GM23338 (cell line): ENCODE measurements at regions not wholly inside any gene's neighbourhood (a gene's known extent, or its start where the extent isn't known, plus 50 kb on each side); places are given as distances from the start of the nearest gene placed in this dataset.

Source experiments
- ATAC-seq: fragments of 200-7000 bp; cut with Tn5 transposase; 3 replicates; pipeline ENCODE4 v1.9.1; 2020
- DNase-seq: peaks from one replicate; pipeline ENCODE4 v3.0.0-alpha.2; 2015; ENCODE audit warnings: low spot score
- H2AFZ ChIP-seq: fragments of 200-600 bp; sonication (generic); 2 replicates; pipeline ENCODE4 v1.8.0; 2016; ENCODE audit warnings: antibody characterized with exemption, mild to moderate bottlenecking, moderate library complexity
- H3F3A ChIP-seq: fragments of 200-600 bp; sonication (generic); replicated peaks from 2 replicates; pipeline ENCODE4 v1.8.0; 2017; ENCODE audit warnings: antibody characterized with exemption, mixed run types, low read depth
- H3K27ac ChIP-seq: fragments of 200-600 bp; sonication (generic); 2 replicates; pipeline ENCODE4 v1.6.1; 2016; ENCODE audit warnings: low read depth
- H3K27me3 ChIP-seq: fragments of 200-600 bp; sonication (generic); 2 replicates; pipeline ENCODE4 v1.8.0; 2016; ENCODE audit warnings: mild to moderate bottlenecking, mixed run types, moderate library complexity; ENCODE audit not compliant: insufficient read depth
- H3K36me3 ChIP-seq: fragments of 200-600 bp; sonication (generic); 2 replicates; pipeline ENCODE4 v1.8.0; 2016; ENCODE audit warnings: mild to moderate bottlenecking; ENCODE audit not compliant: insufficient read depth
- H3K4me1 ChIP-seq: fragments of 200-600 bp; sonication (generic); 2 replicates; pipeline ENCODE4 v1.8.0; 2016; ENCODE audit warnings: mild to moderate bottlenecking, moderate library complexity; ENCODE audit not compliant: insufficient read depth
- H3K4me2 ChIP-seq: fragments of 200-600 bp; sonication (generic); 2 replicates; pipeline ENCODE4 v1.7.1; 2017; ENCODE audit warnings: mixed run types
- H3K4me3 ChIP-seq: fragments of 200-600 bp; sonication (generic); 2 replicates; pipeline ENCODE4 v1.6.1; 2016; ENCODE audit warnings: mixed run types
- H3K79me2 ChIP-seq: fragments of 200-600 bp; sonication (generic); replicated peaks from 2 replicates; pipeline ENCODE4 v1.8.0; 2017; ENCODE audit warnings: mild to moderate bottlenecking; ENCODE audit not compliant: insufficient read depth
- H3K9me2 ChIP-seq: fragments of 200-600 bp; sonication (generic); 2 replicates; pipeline ENCODE4 v1.8.0; 2017; ENCODE audit not compliant: insufficient read depth
- H4K20me1 ChIP-seq: fragments of 200-600 bp; sonication (generic); replicated peaks from 2 replicates; pipeline ENCODE4 v1.8.0; 2017; ENCODE audit warnings: mild to moderate bottlenecking; ENCODE audit not compliant: insufficient read depth
- H3K27ac Mint-ChIP-seq: 2 replicates; pipeline ENCODE4 v1.8.0; 2020; ENCODE audit warnings: inconsistent platforms, mild to moderate bottlenecking, moderate library complexity, mixed read lengths
- H3K27me3 Mint-ChIP-seq: 3 replicates; pipeline ENCODE4 v1.8.0; 2022; ENCODE audit warnings: low read depth, mild to moderate bottlenecking, moderate library complexity, mixed read lengths, inconsistent platforms; ENCODE audit not compliant: insufficient read depth, poor library complexity
- H3K36me3 Mint-ChIP-seq: 3 replicates; pipeline ENCODE4 v1.8.0; 2021; ENCODE audit warnings: low read depth, mild to moderate bottlenecking, inconsistent platforms, moderate library complexity, mixed read lengths
- H3K4me1 Mint-ChIP-seq: 3 replicates; pipeline ENCODE4 v1.8.0; 2020; ENCODE audit warnings: mild to moderate bottlenecking, inconsistent platforms, mixed read lengths
- H3K4me3 Mint-ChIP-seq: 3 replicates; pipeline ENCODE4 v1.8.0; 2021; ENCODE audit warnings: moderate library complexity, mild to moderate bottlenecking, inconsistent platforms, mixed read lengths
- H3K9me3 Mint-ChIP-seq: 3 replicates; pipeline ENCODE4 v1.8.0; 2020; ENCODE audit warnings: moderate library complexity, mild to moderate bottlenecking, inconsistent platforms, mixed read lengths
- CREB1 ChIP-seq: fragments of 250-450 bp; sonication (Bioruptor Pico); IDR thresholded peaks from 2 replicates; pipeline ENCODE4 v1.5.0; 2020; ENCODE audit warnings: low read depth, mild to moderate bottlenecking, moderate library complexity
- CTCF ChIP-seq, 2 experiments: fragments of 200-600 bp in 1 of 2; sonication (generic) in 1 of 2; conservative IDR thresholded peaks; 2 replicates each; pipeline versions ENCODE4 v1.5.1 to v1.6.1; 2016 to 2017; ENCODE audit warnings: antibody characterized with exemption in 2 of 2, low read depth in 2 of 2, mild to moderate bottlenecking in 2 of 2, moderate library complexity in 1 of 2
- EZH2 ChIP-seq: fragments of 200-600 bp; sonication (generic); IDR thresholded peaks from one replicate; pipeline ENCODE4 v1.8.0; 2017; ENCODE audit warnings: antibody characterized with exemption, mild to moderate bottlenecking, low read depth; ENCODE audit not compliant: unreplicated experiment
- EZH2phosphoT487 ChIP-seq: fragments of 200-600 bp; sonication (generic); IDR thresholded peaks from one replicate; pipeline ENCODE4 v1.8.1; 2018; ENCODE audit warnings: antibody characterized with exemption; ENCODE audit not compliant: unreplicated experiment
- NANOG ChIP-seq: IDR thresholded peaks from 2 replicates; pipeline ENCODE4 v1.6.1; 2016; ENCODE audit warnings: antibody characterized with exemption, borderline replicate concordance
- POLR2AphosphoS5 ChIP-seq: IDR thresholded peaks from 2 replicates; pipeline ENCODE4 v1.6.1; 2016; ENCODE audit warnings: antibody characterized with exemption, low read depth
- STAT1 ChIP-seq: IDR thresholded peaks from one replicate; pipeline ENCODE4 v1.6.1; 2016; ENCODE audit warnings: antibody characterized with exemption; ENCODE audit not compliant: unreplicated experiment
- ZNF114 ChIP-seq: fragments of 250-450 bp; sonication (Bioruptor Pico); IDR thresholded peaks from 2 replicates; pipeline ENCODE4 v1.5.0; 2020; ENCODE audit warnings: mild to moderate bottlenecking, moderate library complexity
- ZNF331 ChIP-seq: fragments of 250-450 bp; sonication (Bioruptor Pico); IDR thresholded peaks from 2 replicates; pipeline ENCODE4 v1.5.0; 2020; ENCODE audit warnings: low read depth, mild to moderate bottlenecking, moderate library complexity
- ZNF462 ChIP-seq: fragments of 250-450 bp; sonication (Bioruptor Pico); IDR thresholded peaks from 2 replicates; pipeline ENCODE4 v1.5.0; 2020; ENCODE audit warnings: mild to moderate bottlenecking, moderate library complexity
- TF ChIP-seq, protein P1 (sequence below): IDR thresholded peaks from one replicate; pipeline ENCODE4 v1.6.1; 2018; ENCODE audit warnings: antibody characterized with exemption; ENCODE audit not compliant: unreplicated experiment

GRCh38 chr12:15049461-15050153, 76.8 kb downstream of the PDE6H start (continued):
- TF ChIP-seq POLR2AphosphoS5: no peak
- TF ChIP-seq CTCF (conservative IDR thresholded peaks at IDR 0.05; ENCODE audit: low read depth in 2 of 2): no peak
- TF ChIP-seq ZNF331 (CRISPR knock-in tag): no peak
- no peak for TF ChIP-seq CREB1 (CRISPR knock-in tag)

DNA sequence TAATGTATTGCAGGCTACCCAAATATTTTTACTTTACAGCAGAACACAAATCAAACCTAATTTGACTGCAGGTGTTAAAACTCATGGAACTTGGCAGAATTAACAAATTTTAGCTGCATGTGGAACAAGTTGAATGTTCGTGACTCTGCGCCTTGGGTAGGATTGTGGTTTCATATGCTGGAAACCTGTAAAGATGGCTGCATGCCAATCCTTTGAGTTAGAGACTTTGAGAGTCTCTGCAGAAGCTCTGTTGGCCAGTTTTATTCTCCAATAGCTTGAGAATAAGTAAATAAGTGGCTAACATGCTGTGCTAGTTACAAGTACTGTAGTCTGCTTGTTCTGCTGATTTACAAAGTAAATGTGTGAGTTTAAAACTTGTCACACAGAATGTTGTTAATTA, 77.8 kb downstream of the PDE6H start:
- no peaks in the 10 kb centered on the region for H3K36me3 ChIP-seq
- no peaks in the 10 kb centered on the region for H3K4me1 ChIP-seq
- Mint-ChIP-seq H3K27ac (no peak overlapping the region), H3K36me3 (no peaks in the 10 kb centered on the region), H3K9me3 (no peaks in the 10 kb centered on the region), H3K4me1 (0 out of 3 replicates have a peak, but pooled peaks cover 4% of the 10 kb centered on the region), H3K27me3 (no peaks in the 10 kb centered on the region), H3K4me3 (no peak overlapping the region)
- H3F3A ChIP-seq: no peaks in the 10 kb centered on the region
- H3K27me3 ChIP-seq: no peaks in the 10 kb centered on the region
- DNase-seq (no peak), ATAC-seq (no peak)
- no peak overlapping the region for H3K27ac ChIP-seq
- no peaks in the 10 kb centered on the region for H3K9me2 ChIP-seq
- no peak overlapping the region for H3K4me3 ChIP-seq
- no peak overlapping the region for H2AFZ ChIP-seq
- no peak overlapping the region for H3K4me2 ChIP-seq
- H4K20me1 ChIP-seq: no peaks in the 10 kb centered on the region
- H3K79me2 ChIP-seq: no peaks in the 10 kb centered on the region
- TF ChIP-seq CTCF (conservative IDR thresholded peaks at IDR 0.05; ENCODE audit: low read depth in 2 of 2) (no peak), POLR2AphosphoS5 (no peak), NANOG (no peak), STAT1 (no peak), ZNF114 (CRISPR knock-in tag) (no peak), EZH2phosphoT487 (no peak), EZH2 (no peak), ZNF462 (CRISPR knock-in tag) (no peak)
- TF ChIP-seq, protein P1, sequence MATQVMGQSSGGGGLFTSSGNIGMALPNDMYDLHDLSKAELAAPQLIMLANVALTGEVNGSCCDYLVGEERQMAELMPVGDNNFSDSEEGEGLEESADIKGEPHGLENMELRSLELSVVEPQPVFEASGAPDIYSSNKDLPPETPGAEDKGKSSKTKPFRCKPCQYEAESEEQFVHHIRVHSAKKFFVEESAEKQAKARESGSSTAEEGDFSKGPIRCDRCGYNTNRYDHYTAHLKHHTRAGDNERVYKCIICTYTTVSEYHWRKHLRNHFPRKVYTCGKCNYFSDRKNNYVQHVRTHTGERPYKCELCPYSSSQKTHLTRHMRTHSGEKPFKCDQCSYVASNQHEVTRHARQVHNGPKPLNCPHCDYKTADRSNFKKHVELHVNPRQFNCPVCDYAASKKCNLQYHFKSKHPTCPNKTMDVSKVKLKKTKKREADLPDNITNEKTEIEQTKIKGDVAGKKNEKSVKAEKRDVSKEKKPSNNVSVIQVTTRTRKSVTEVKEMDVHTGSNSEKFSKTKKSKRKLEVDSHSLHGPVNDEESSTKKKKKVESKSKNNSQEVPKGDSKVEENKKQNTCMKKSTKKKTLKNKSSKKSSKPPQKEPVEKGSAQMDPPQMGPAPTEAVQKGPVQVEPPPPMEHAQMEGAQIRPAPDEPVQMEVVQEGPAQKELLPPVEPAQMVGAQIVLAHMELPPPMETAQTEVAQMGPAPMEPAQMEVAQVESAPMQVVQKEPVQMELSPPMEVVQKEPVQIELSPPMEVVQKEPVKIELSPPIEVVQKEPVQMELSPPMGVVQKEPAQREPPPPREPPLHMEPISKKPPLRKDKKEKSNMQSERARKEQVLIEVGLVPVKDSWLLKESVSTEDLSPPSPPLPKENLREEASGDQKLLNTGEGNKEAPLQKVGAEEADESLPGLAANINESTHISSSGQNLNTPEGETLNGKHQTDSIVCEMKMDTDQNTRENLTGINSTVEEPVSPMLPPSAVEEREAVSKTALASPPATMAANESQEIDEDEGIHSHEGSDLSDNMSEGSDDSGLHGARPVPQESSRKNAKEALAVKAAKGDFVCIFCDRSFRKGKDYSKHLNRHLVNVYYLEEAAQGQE: no peak
